ENCODE measurements at regions not wholly inside any gene's neighbourhood (a gene's known extent, or its start where the extent isn't known, plus 50 kb on each side); places are given as distances from the start of the nearest gene placed in this dataset.

DNA sequence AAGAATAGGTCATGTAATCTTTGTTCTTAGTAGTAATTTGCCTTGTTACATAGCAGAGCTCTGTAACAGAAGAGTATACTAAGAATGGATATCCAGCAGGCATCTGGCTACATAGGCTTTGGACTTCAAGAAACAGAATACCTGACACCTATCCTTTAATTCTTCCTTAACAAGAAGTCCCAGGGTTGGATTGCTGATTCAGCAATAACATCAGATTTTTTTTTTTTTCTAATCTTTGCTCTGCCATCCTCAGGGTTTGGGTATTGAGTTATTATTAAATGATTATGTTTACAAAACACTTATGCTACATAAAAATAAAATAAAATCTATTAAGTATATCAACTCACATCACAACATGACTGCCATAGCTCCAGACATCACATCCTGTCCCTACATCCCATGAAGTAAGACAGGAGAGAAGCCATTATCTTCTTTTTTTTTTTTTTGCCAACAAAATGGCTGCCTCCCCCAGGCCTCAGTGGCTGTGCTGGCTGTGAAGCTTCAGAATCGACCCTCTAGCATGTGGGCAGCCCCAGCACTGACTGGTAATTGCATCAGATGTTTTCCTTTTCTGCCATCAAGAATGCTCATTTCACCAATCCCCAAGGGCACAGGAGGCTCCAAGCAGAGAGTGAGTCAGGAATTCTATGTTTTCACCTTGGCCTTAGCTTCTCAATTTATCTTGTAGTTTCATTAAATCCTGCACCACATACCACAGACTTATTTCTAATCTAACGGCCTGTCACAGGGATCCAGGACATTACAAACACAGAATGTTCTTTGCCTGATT is 186.2 kb downstream of the DICER1 start:
- DNase-seq (ENCODE audit: low read depth in 2 of 2) = peak; percentile 10 to 21
- TF ChIP-seq, protein P1, sequence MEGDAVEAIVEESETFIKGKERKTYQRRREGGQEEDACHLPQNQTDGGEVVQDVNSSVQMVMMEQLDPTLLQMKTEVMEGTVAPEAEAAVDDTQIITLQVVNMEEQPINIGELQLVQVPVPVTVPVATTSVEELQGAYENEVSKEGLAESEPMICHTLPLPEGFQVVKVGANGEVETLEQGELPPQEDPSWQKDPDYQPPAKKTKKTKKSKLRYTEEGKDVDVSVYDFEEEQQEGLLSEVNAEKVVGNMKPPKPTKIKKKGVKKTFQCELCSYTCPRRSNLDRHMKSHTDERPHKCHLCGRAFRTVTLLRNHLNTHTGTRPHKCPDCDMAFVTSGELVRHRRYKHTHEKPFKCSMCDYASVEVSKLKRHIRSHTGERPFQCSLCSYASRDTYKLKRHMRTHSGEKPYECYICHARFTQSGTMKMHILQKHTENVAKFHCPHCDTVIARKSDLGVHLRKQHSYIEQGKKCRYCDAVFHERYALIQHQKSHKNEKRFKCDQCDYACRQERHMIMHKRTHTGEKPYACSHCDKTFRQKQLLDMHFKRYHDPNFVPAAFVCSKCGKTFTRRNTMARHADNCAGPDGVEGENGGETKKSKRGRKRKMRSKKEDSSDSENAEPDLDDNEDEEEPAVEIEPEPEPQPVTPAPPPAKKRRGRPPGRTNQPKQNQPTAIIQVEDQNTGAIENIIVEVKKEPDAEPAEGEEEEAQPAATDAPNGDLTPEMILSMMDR (IDR thresholded peaks at IDR 0.05; ENCODE audit: low read depth, low read length) = no peak
- no peak overlapping the region for H3K4me3 ChIP-seq (replicated peaks in 1 of 2; ENCODE audit: low read depth in 2 of 2, low read length in 2 of 2)

DNA sequence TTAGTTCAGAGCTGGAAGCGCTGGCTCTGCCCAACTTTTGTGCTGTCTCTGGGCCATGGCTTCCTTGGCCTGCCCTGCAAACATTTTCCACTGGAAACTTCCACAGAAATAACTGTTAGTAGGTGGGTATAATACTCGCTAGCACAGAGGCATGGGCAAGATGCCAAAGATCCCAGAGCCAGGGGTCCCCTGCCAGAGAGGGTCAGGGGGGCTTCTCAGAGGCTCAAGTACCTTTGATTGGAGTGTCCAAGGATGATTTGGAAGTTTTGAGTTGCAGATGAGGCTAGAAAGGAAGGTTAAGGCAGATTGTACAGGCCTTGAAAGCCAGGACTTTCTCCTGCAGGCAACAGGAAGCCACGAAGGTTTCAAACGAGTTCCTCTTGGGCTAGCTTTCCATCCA is 187.6 kb downstream of the DICER1 start:
- no peak for DNase-seq (ENCODE audit: low read depth in 2 of 2)
- TF ChIP-seq, protein P1 (IDR thresholded peaks at IDR 0.05; ENCODE audit: low read depth, low read length) = no peak
- H3K4me3 ChIP-seq (replicated peaks in 1 of 2; ENCODE audit: low read depth in 2 of 2, low read length in 2 of 2) = no peak overlapping the region

DNA sequence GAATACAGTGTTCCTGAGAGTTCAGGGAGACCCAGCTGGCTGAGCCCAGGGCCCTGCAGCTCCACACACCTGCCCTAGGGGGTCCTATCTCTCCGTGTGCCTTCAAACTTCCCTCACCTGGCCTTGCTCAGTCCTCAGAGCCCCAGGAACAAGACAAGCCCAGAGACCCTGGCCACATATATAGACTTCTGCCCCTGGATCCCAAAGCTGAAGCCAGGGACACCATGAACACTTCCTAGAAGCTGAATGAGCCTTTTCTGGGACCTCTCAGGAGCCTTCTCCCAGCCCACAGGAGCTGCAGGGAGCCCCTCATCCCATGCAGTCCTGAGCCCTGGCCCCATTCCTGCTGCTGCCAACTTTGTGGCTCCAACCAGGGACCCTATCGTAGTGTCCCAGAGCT is 190.5 kb downstream of the DICER1 start:
- no peak for DNase-seq (ENCODE audit: low read depth in 2 of 2)
- no peak overlapping the region for H3K4me3 ChIP-seq (replicated peaks in 1 of 2; ENCODE audit: low read depth in 2 of 2, low read length in 2 of 2)
- TF ChIP-seq, protein P1 (IDR thresholded peaks at IDR 0.05; ENCODE audit: low read depth, low read length) = no peak

DNA sequence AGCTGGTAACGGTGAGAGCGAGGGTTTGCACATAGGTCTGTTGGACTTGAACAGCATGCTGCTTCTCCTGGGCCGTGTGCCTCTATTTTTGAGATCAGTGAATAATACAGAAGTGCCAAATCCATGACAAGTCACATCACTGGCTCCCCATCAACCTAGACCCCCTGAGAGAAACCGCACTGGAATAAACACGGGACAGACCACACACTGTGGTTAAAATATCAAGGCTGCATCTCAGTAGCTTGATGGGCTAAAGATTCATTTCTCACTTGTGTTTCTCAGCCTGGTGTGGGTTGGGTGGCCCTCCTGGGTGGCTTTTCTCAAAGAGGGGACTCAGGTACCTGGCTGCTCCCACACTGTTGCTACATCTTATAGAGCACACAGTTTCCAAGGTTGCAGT is 191.0 kb downstream of the DICER1 start:
- DNase-seq (ENCODE audit: low read depth in 2 of 2) = no peak
- TF ChIP-seq, protein P1 (IDR thresholded peaks at IDR 0.05; ENCODE audit: low read depth, low read length) = no peak
- H3K4me3 ChIP-seq (replicated peaks in 1 of 2; ENCODE audit: low read depth in 2 of 2, low read length in 2 of 2) = no peak overlapping the region

DNA sequence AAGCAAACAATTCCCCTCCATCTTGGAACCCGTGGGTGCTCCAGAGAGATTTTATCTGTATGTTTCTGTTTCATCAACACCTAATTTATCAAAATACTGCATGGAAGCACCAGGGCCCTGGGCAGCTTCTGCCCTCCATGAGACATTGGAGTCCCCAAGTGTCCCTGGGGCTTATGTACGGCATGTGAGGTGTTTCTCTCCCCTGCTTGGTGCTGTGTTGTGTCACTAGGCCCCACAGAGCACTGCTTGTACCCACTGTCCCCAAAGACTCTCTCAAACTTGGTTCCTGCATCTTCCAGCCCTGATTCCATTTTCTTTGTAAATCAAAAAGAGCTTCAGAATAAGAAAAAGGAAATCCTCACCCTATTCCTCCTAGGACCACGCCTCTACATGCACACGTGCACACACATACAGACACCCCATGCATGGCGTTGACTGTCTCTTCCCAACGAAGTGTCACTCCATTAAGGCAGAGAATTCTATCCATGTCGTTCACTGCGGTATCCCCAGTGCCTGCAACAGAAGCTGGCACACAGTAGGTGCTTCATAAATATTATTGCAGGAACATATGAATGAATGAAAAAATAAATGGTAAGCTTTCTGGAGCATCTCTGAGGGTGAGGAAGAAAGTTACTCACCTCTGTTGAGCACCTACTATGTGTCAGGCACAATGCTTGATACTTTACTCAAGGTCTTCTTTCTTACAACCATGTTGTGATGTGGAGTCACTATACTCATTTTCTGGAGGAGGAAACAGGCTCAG is 191.6 kb downstream of the DICER1 start:
- TF ChIP-seq, protein P1 (IDR thresholded peaks at IDR 0.05; ENCODE audit: low read depth, low read length) = no peak
- no peak for DNase-seq (ENCODE audit: low read depth in 2 of 2)
- H3K4me3 ChIP-seq (replicated peaks in 1 of 2; ENCODE audit: low read depth in 2 of 2, low read length in 2 of 2) = no peak overlapping the region

DNA sequence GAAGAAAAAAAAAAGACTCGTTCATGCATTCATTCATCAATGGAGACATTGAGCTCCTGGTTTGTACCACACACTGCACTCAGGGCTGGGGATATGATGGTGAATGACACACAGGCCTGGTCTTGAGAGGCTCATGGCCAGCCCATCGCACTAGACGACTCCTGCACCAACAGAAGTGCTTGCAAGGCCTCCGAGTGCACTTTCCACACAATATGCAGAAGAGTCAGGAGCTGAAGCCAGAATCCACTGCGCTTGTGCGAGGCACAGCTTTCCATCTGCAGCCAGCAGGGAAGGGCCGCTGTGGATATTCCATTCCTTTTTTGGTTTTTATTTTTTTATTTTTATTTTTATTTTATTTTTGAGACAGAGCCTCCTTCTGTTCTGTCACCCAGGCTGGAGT is 192.4 kb downstream of the DICER1 start:
- H3K4me3 ChIP-seq (replicated peaks in 1 of 2; ENCODE audit: low read depth in 2 of 2, low read length in 2 of 2) = no peak overlapping the region
- no peak for DNase-seq (ENCODE audit: low read depth in 2 of 2)
- TF ChIP-seq, protein P1 (IDR thresholded peaks at IDR 0.05; ENCODE audit: low read depth, low read length) = no peak
